Suprapubic skin (tissue), 4 donors: ENCODE measurements at regions not wholly inside any gene's neighbourhood (a gene's known extent, or its start where the extent isn't known, plus 50 kb on each side); places are given as distances from the start of the nearest gene placed in this dataset.

Source experiments
- CTCF ChIP-seq, 2 donors: fragments of 200-600 bp in 1 of 2; fragments of 450-650 bp in 1 of 2; sonication (generic) in 1 of 2; IDR thresholded peaks; one replicate each; pipeline ENCODE4 v1.5.1; 2016 to 2019; ENCODE audit warnings: antibody characterized with exemption in 2 of 2, mild to moderate bottlenecking in 1 of 2, moderate library complexity in 1 of 2
- EP300 ChIP-seq: sonication (generic); formaldehyde crosslinking; IDR thresholded peaks from one replicate; pipeline ENCODE4 v1.6.1; 2017; ENCODE audit warnings: antibody characterized with exemption
- POLR2A ChIP-seq, 2 donors: fragments of 450-650 bp; IDR thresholded peaks; one replicate each; pipeline ENCODE4 v1.6.1; 2017; ENCODE audit warnings: antibody characterized with exemption in 2 of 2, mild to moderate bottlenecking in 2 of 2, moderate library complexity in 2 of 2
- POLR2AphosphoS5 ChIP-seq, 3 donors: sonication (generic); formaldehyde crosslinking; IDR thresholded peaks; one replicate each; pipeline ENCODE4 v1.6.1; 2017; ENCODE audit warnings: antibody characterized with exemption in 3 of 3

- TF ChIP-seq CTCF (IDR thresholded peaks at IDR 0.05) (no peak), EP300 (no peak), POLR2A (IDR thresholded peaks at IDR 0.05) (no peak), POLR2AphosphoS5 (IDR thresholded peaks at IDR 0.05) (no peak)
Measured at GRCh38 chr9:135248111-135248510, 160.6 kb downstream of the OLFM1 start.
